Occipital lobe (tissue), 1 donor: ENCODE measurements at regions not wholly inside any gene's neighbourhood (a gene's known extent, or its start where the extent isn't known, plus 50 kb on each side); places are given as distances from the start of the nearest gene placed in this dataset.

Experiments
- DNase-seq: peaks from one replicate; lab custom pipeline; 2025; lab: John Stamatoyannopoulos, UW

- no peak for DNase-seq
Measured at GRCh38 chr3:106740116-106740515, 637.1 kb upstream of the CCDC54 start.

- no peak for DNase-seq
Measured at GRCh38 chr3:106745344-106746168, 631.7 kb upstream of the CCDC54 start.

GRCh38 chr3:106746286-106746685 lies 631.0 kb upstream of the CCDC54 start:
- DNase-seq = no peak

- no peak for DNase-seq
Measured at GRCh38 chr3:106748472-106749262, 628.6 kb upstream of the CCDC54 start.

- no peak for DNase-seq
Measured at GRCh38 chr3:106750092-106750491, 627.1 kb upstream of the CCDC54 start.

GRCh38 chr3:106755336-106755735 lies 621.9 kb upstream of the CCDC54 start:
- no peak for DNase-seq

- no peak for DNase-seq
Measured at GRCh38 chr3:106756901-106757300, 620.3 kb upstream of the CCDC54 start.

- no peak for DNase-seq
Measured at GRCh38 chr3:106758459-106758858, 618.8 kb upstream of the CCDC54 start.

GRCh38 chr3:106759731-106760130 lies 617.5 kb upstream of the CCDC54 start:
- no peak for DNase-seq

GRCh38 chr3:106765342-106765741 lies 611.9 kb upstream of the CCDC54 start:
- DNase-seq = peak; percentile 3

GRCh38 chr3:106768941-106769480 lies 608.2 kb upstream of the CCDC54 start:
- DNase-seq = no peak

- DNase-seq = no peak
Measured at GRCh38 chr3:106773795-106774194, 603.4 kb upstream of the CCDC54 start.

GRCh38 chr3:106783231-106783630 lies 594.0 kb upstream of the CCDC54 start:
- DNase-seq = no peak

- DNase-seq = no peak
Measured at GRCh38 chr3:106789276-106789675, 588.0 kb upstream of the CCDC54 start.

GRCh38 chr3:106792716-106793115 lies 584.5 kb upstream of the CCDC54 start:
- no peak for DNase-seq

- no peak for DNase-seq
Measured at GRCh38 chr3:106794442-106794841, 582.8 kb upstream of the CCDC54 start.

GRCh38 chr3:106795553-106795952 lies 581.7 kb upstream of the CCDC54 start:
- no peak for DNase-seq

- DNase-seq = no peak
Measured at GRCh38 chr3:106797461-106797860, 579.8 kb upstream of the CCDC54 start.

GRCh38 chr3:106805625-106806024 lies 571.6 kb upstream of the CCDC54 start:
- DNase-seq = no peak

GRCh38 chr3:106806964-106807363 lies 570.3 kb upstream of the CCDC54 start:
- DNase-seq = no peak

GRCh38 chr3:106809041-106809440 lies 568.2 kb upstream of the CCDC54 start:
- DNase-seq = no peak

GRCh38 chr3:106809623-106810299 lies 567.5 kb upstream of the CCDC54 start:
- no peak for DNase-seq
